HG03575 (cell line): ENCODE measurements at regions not wholly inside any gene's neighbourhood (a gene's known extent, or its start where the extent isn't known, plus 50 kb on each side); places are given as distances from the start of the nearest gene placed in this dataset.
"Not testable (repeated sequence)": the region's sequence is repeated elsewhere in the genome, so short reads cannot be mapped to it uniquely, and the experiment has no call there.

Experiments
- ATAC-seq: cut with Tn5 transposase; IDR thresholded peaks from one replicate; pipeline ENCODE4 v1.9.1; 2021; ENCODE audit not compliant: unreplicated experiment, insufficient number of reproducible peaks, low FRiP score; ENCODE audit errors: extremely low read depth

- ATAC-seq, result no peak
These were observed 152.2 kb downstream of the MTX2 start for GRCh38 chr2:176421297-176422050.

GRCh38 chr2:176423819-176424218 is 154.6 kb downstream of the MTX2 start:
- ATAC-seq, result no peak

- no peak for ATAC-seq
These were observed 155.5 kb downstream of the MTX2 start for GRCh38 chr2:176424746-176425145.

GRCh38 chr2:176427549-176427948 is 158.3 kb downstream of the MTX2 start:
- no peak for ATAC-seq

- ATAC-seq, result not testable (repeated sequence)
These were observed 159.8 kb downstream of the MTX2 start for GRCh38 chr2:176428944-176429469.

- ATAC-seq, result no peak
These were observed 163.2 kb downstream of the MTX2 start for GRCh38 chr2:176432434-176432833.

GRCh38 chr2:176435729-176436128 is 166.5 kb downstream of the MTX2 start:
- ATAC-seq, result no peak

GRCh38 chr2:176443946-176444345 is 174.7 kb downstream of the MTX2 start:
- ATAC-seq, result no peak

GRCh38 chr2:176445956-176446355 is 176.7 kb downstream of the MTX2 start:
- ATAC-seq, result no peak

GRCh38 chr2:176446718-176447414 is 177.6 kb downstream of the MTX2 start:
- ATAC-seq, result no peak

- ATAC-seq, result no peak
These were observed 178.4 kb downstream of the MTX2 start for GRCh38 chr2:176447616-176448015.

GRCh38 chr2:176449852-176450251 is 180.6 kb downstream of the MTX2 start:
- no peak for ATAC-seq

GRCh38 chr2:176453784-176454183 is 184.5 kb downstream of the MTX2 start:
- no peak for ATAC-seq

- no peak for ATAC-seq
These were observed 185.9 kb downstream of the MTX2 start for GRCh38 chr2:176454893-176455815.

GRCh38 chr2:176455816-176456291 is 186.6 kb downstream of the MTX2 start:
- no peak for ATAC-seq

- ATAC-seq, result no peak
These were observed 188.2 kb downstream of the MTX2 start for GRCh38 chr2:176457481-176457880.

- ATAC-seq, result no peak
These were observed 192.0 kb downstream of the MTX2 start for GRCh38 chr2:176461098-176461808.

- ATAC-seq, result no peak
These were observed 192.8 kb downstream of the MTX2 start for GRCh38 chr2:176461809-176462670.
